ENCODE measurements at regions not wholly inside any gene's neighbourhood (a gene's known extent, or its start where the extent isn't known, plus 50 kb on each side); places are given as distances from the start of the nearest gene placed in this dataset.

GRCh38 chr5:105508519-105508918, 1945.9 kb upstream of the NUDT12 start:
- TF ChIP-seq CTCF (conservative IDR thresholded peaks at IDR 0.05 in 1 of 2, IDR thresholded peaks at IDR 0.05 in 1 of 2; ENCODE audit: extremely low read depth in 1 of 2, insufficient read depth in 1 of 2, low read depth in 1 of 2, low read length in 2 of 2) = no peak
- TF ChIP-seq EZH2 (IDR thresholded peaks at IDR 0.05; ENCODE audit: borderline replicate concordance, low read length) = no peak

Measured in mammary epithelial cell (primary cell).